Brain microvascular endothelial cell (primary cell): ENCODE measurements at regions not wholly inside any gene's neighbourhood (a gene's known extent, or its start where the extent isn't known, plus 50 kb on each side); places are given as distances from the start of the nearest gene placed in this dataset.

Source experiments
- DNase-seq: peaks from one replicate; pipeline ENCODE4 v3.0.0-alpha.2; 2020
- H3K27ac ChIP-seq: fragments of 250-450 bp; sonication (Bioruptor Pico); 2 replicates; pipeline ENCODE4 v1.5.1; 2020; ENCODE audit warnings: mild to moderate bottlenecking, moderate library complexity
- H3K27me3 ChIP-seq: fragments of 250-450 bp; sonication (Bioruptor Pico); replicated peaks from 2 replicates; pipeline ENCODE4 v1.5.1; 2020; ENCODE audit warnings: mild to moderate bottlenecking
- H3K36me3 ChIP-seq: fragments of 250-450 bp; sonication (Bioruptor Pico); replicated peaks from 2 replicates; pipeline ENCODE4 v1.5.1; 2020; ENCODE audit warnings: mild to moderate bottlenecking
- H3K4me3 ChIP-seq: 2 replicates; pipeline ENCODE4 v1.5.1; 2011; ENCODE audit warnings: low read depth, mild to moderate bottlenecking, control low read depth, low read length, moderate library complexity
- CTCF ChIP-seq: IDR thresholded peaks from 2 replicates; pipeline ENCODE4 v1.5.1; 2011; ENCODE audit warnings: low read depth, mild to moderate bottlenecking, moderate library complexity, low read length, control low read depth, inconsistent platforms; ENCODE audit errors: missing control alignments
- in situ Hi-C: cut with HindIII; loops from 2 replicates; pipeline ENCODE4 v1.10.0; 2017; ENCODE audit warnings: low sequenced_read_pairs, low pct_ligation_motif_present

GRCh38 chr2:88329815-88330603 is 122.5 kb downstream of the FOXI3 start:
- DNase-seq, result peak; percentile 22
- in situ Hi-C loops, result no loop called here

GRCh38 chr2:88321449-88322248 is 130.8 kb downstream of the FOXI3 start:
- in situ Hi-C loops, result no loop called here
- Histone ChIP-seq H3K27me3 (no peaks in the 10 kb centered on the region), H3K4me3 (no peak overlapping the region), H3K36me3 (no peaks in the 10 kb centered on the region), H3K27ac (no peak overlapping the region)
- no peak for TF ChIP-seq CTCF
- no peak for DNase-seq

More at GRCh38 chr2:88329815-88330603, 122.5 kb downstream of the FOXI3 start:
- H3K4me3 ChIP-seq, result no peak overlapping the region
- no peaks in the 10 kb centered on the region for H3K27me3 ChIP-seq
- H3K36me3 ChIP-seq, result no peaks in the 10 kb centered on the region
- no peak overlapping the region for H3K27ac ChIP-seq
- no peak for TF ChIP-seq CTCF

- H3K4me3 ChIP-seq, result no peak overlapping the region
- no peaks in the 10 kb centered on the region for H3K36me3 ChIP-seq
- in situ Hi-C loops, result no loop called here
- DNase-seq, result no peak
- H3K27me3 ChIP-seq, result no peaks in the 10 kb centered on the region
- no peak for TF ChIP-seq CTCF
- no peak overlapping the region for H3K27ac ChIP-seq
These were observed 132.3 kb downstream of the FOXI3 start for GRCh38 chr2:88320076-88320773.

GRCh38 chr2:88318956-88319330 is 133.6 kb downstream of the FOXI3 start:
- no peaks in the 10 kb centered on the region for H3K27me3 ChIP-seq
- H3K4me3 ChIP-seq, result no peak overlapping the region
- no peaks in the 10 kb centered on the region for H3K36me3 ChIP-seq
- no peak for TF ChIP-seq CTCF
- no peak for DNase-seq
- in situ Hi-C loops, result no loop called here
- H3K27ac ChIP-seq, result no peak overlapping the region

- Histone ChIP-seq H3K4me3 (no peak overlapping the region), H3K36me3 (no peaks in the 10 kb centered on the region), H3K27me3 (no peaks in the 10 kb centered on the region), H3K27ac (no peak overlapping the region)
- DNase-seq, result no peak
- in situ Hi-C loops, result no loop called here
- TF ChIP-seq CTCF, result no peak
These were observed 134.2 kb downstream of the FOXI3 start for GRCh38 chr2:88318071-88318955.
